ENCODE measurements at regions not wholly inside any gene's neighbourhood (a gene's known extent, or its start where the extent isn't known, plus 50 kb on each side); places are given as distances from the start of the nearest gene placed in this dataset.

DNA sequence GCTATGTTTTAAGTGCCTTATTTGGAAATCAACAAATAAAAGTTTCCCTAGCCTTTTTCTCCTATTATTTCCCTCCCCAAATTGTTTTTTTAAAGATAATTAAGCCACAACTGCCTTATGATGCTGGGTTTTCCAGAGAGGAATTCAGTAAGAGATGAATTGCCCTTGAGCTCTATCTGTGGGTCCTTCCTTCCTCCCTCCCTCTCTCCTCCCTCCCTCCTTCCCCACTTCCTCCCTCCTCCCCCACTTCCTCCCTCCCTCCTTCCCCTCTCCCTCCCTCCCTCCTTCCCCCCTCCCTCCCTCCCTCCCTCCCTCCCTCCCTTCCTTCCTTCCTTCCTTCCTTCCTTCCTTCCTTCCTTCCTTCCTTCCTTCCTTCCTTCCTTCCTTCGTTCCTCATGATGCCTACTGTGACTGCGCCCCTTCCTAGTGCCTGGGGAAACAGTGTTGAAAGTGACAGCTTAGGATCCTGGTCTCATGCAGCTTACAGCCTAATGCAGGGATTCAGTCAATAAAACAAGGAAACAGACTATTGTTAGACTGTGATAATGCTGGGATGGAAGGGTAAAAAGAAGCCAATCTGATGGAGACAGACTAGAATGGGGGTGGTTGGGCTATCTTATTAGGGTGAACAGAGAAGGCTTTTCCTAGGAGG lies 1417.1 kb downstream of the AACS start:
- TF ChIP-seq, protein P1, sequence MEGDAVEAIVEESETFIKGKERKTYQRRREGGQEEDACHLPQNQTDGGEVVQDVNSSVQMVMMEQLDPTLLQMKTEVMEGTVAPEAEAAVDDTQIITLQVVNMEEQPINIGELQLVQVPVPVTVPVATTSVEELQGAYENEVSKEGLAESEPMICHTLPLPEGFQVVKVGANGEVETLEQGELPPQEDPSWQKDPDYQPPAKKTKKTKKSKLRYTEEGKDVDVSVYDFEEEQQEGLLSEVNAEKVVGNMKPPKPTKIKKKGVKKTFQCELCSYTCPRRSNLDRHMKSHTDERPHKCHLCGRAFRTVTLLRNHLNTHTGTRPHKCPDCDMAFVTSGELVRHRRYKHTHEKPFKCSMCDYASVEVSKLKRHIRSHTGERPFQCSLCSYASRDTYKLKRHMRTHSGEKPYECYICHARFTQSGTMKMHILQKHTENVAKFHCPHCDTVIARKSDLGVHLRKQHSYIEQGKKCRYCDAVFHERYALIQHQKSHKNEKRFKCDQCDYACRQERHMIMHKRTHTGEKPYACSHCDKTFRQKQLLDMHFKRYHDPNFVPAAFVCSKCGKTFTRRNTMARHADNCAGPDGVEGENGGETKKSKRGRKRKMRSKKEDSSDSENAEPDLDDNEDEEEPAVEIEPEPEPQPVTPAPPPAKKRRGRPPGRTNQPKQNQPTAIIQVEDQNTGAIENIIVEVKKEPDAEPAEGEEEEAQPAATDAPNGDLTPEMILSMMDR (IDR thresholded peaks at IDR 0.05), result no peak
- TF ChIP-seq POLR2A (IDR thresholded peaks at IDR 0.05), result no peak

Data from adrenal gland (tissue), 5 donors.